ENCODE measurements at regions not wholly inside any gene's neighbourhood (a gene's known extent, or its start where the extent isn't known, plus 50 kb on each side); places are given as distances from the start of the nearest gene placed in this dataset.

GRCh38 chr12:123034865-123035264, 54.4 kb downstream of the ARL6IP4 start:
- Histone ChIP-seq H3K27ac (ENCODE audit: low read depth) (no peak overlapping the region), H3K27me3 (ENCODE audit: insufficient read depth) (no peaks in the 10 kb centered on the region), H3K4me2 (no peak overlapping the region), H3K79me2 (replicated peaks; ENCODE audit: insufficient read depth) (no peaks in the 10 kb centered on the region), H3K4me1 (ENCODE audit: insufficient read depth) (no peaks in the 10 kb centered on the region), H3F3A (replicated peaks; ENCODE audit: low read depth) (no peaks in the 10 kb centered on the region), H3K9me2 (ENCODE audit: insufficient read depth) (no peaks in the 10 kb centered on the region), H3K36me3 (ENCODE audit: insufficient read depth) (no peaks in the 10 kb centered on the region), H2AFZ (no peak overlapping the region), H4K20me1 (replicated peaks; ENCODE audit: insufficient read depth) (no peaks in the 10 kb centered on the region), H3K4me3 (no peak overlapping the region)
- no peak overlapping the region for H3K4me3 Mint-ChIP-seq
- no peaks in the 10 kb centered on the region for H3K4me1 Mint-ChIP-seq
- no peak overlapping the region for H3K27ac Mint-ChIP-seq
- TF ChIP-seq REST (IDR thresholded peaks at IDR 0.05; ENCODE audit: unreplicated experiment) (no peak), EZH2 (IDR thresholded peaks at IDR 0.05; ENCODE audit: low read depth, unreplicated experiment) (no peak), CTCF (conservative IDR thresholded peaks at IDR 0.05; ENCODE audit: low read depth in 2 of 2) (no peak)
- peaks cover 3% of the 10 kb centered on the region for H3K27me3 Mint-ChIP-seq (ENCODE audit: insufficient read depth, low read depth, poor library complexity)
- H3K9me3 Mint-ChIP-seq = no peaks in the 10 kb centered on the region
- ATAC-seq = no peak
- H3K36me3 Mint-ChIP-seq (ENCODE audit: low read depth) = no peaks in the 10 kb centered on the region
- DNase-seq (ENCODE audit: low spot score) = no peak

- H3K79me2 ChIP-seq (replicated peaks; ENCODE audit: insufficient read depth) = no peaks in the 10 kb centered on the region
- H3K27me3 Mint-ChIP-seq (ENCODE audit: insufficient read depth, low read depth, poor library complexity) = peaks cover 8% of the 10 kb centered on the region
- no peak overlapping the region for H3K4me3 ChIP-seq
- no peak overlapping the region for H3K4me3 Mint-ChIP-seq
- H3K9me3 Mint-ChIP-seq = no peaks in the 10 kb centered on the region
- no peaks in the 10 kb centered on the region for H3K9me2 ChIP-seq (ENCODE audit: insufficient read depth)
- ATAC-seq = no peak
- no peak overlapping the region for H2AFZ ChIP-seq
- H3F3A ChIP-seq (replicated peaks; ENCODE audit: low read depth) = no peaks in the 10 kb centered on the region
- H3K27ac ChIP-seq (ENCODE audit: low read depth) = no peak overlapping the region
- H3K27ac Mint-ChIP-seq = no peak overlapping the region
- H3K27me3 ChIP-seq (ENCODE audit: insufficient read depth) = no peaks in the 10 kb centered on the region
- no peaks in the 10 kb centered on the region for H3K4me1 ChIP-seq (ENCODE audit: insufficient read depth)
- DNase-seq (ENCODE audit: low spot score) = no peak
- no peaks in the 10 kb centered on the region for H3K4me1 Mint-ChIP-seq
- no peaks in the 10 kb centered on the region for H3K36me3 Mint-ChIP-seq (ENCODE audit: low read depth)
- no peaks in the 10 kb centered on the region for H3K36me3 ChIP-seq (ENCODE audit: insufficient read depth)
- no peaks in the 10 kb centered on the region for H4K20me1 ChIP-seq (replicated peaks; ENCODE audit: insufficient read depth)
- no peak overlapping the region for H3K4me2 ChIP-seq
- TF ChIP-seq NANOG (IDR thresholded peaks at IDR 0.05; ENCODE audit: borderline replicate concordance) = no peak
- no peak for TF ChIP-seq ZNF462 (CRISPR knock-in tag; IDR thresholded peaks at IDR 0.05)
- no peak for TF ChIP-seq EZH2phosphoT487 (IDR thresholded peaks at IDR 0.05; ENCODE audit: unreplicated experiment)
- no peak for TF ChIP-seq CREB1 (CRISPR knock-in tag; IDR thresholded peaks at IDR 0.05; ENCODE audit: low read depth)
- no peak for TF ChIP-seq ZNF114 (CRISPR knock-in tag; IDR thresholded peaks at IDR 0.05)
- no peak for TF ChIP-seq JUNB (IDR thresholded peaks at IDR 0.05; ENCODE audit: unreplicated experiment)
Measured at GRCh38 chr12:123034022-123034541, 53.6 kb downstream of the ARL6IP4 start.
